ENCODE measurements at regions not wholly inside any gene's neighbourhood (a gene's known extent, or its start where the extent isn't known, plus 50 kb on each side); places are given as distances from the start of the nearest gene placed in this dataset.
A peak's percentile ranks its signal among the peaks of the same experiment; 100 is the strongest.

DNA sequence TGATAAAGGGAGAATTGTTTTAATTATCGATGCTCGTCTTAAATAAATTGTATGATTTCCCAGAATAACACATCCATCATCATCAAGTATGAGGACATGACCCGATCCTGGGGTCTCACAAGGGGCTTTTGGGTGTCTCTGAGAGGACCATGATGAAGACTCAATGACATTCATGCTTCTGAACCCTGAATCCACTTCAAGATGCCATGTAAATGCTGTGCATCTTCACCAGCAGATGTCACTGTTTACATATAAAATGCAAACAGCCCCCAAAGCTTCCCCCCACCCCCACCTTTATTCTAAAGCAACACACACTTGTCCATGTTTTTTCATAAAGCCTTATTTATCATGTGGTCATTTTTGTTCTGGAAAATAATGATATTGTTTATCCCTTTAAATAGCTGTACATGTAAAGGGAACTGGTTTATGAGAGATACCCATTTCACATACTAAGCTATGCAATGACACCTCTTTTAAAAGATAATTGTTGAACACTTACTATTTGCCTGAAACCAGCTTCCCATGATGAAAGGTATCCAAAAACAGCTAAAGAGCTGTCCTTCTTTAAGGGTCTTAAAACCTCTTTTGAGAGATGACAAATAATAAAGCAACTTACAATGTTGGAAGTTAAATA is 69.7 kb upstream of the UBE3A start:
- TF ChIP-seq, protein P1, sequence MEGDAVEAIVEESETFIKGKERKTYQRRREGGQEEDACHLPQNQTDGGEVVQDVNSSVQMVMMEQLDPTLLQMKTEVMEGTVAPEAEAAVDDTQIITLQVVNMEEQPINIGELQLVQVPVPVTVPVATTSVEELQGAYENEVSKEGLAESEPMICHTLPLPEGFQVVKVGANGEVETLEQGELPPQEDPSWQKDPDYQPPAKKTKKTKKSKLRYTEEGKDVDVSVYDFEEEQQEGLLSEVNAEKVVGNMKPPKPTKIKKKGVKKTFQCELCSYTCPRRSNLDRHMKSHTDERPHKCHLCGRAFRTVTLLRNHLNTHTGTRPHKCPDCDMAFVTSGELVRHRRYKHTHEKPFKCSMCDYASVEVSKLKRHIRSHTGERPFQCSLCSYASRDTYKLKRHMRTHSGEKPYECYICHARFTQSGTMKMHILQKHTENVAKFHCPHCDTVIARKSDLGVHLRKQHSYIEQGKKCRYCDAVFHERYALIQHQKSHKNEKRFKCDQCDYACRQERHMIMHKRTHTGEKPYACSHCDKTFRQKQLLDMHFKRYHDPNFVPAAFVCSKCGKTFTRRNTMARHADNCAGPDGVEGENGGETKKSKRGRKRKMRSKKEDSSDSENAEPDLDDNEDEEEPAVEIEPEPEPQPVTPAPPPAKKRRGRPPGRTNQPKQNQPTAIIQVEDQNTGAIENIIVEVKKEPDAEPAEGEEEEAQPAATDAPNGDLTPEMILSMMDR (IDR thresholded peaks at IDR 0.05) = peak; percentile 54 to 67 (median 61)
- no peak for TF ChIP-seq POLR2A (IDR thresholded peaks at IDR 0.05)
